Neural progenitor cell (in vitro differentiated cells): ENCODE measurements at regions not wholly inside any gene's neighbourhood (a gene's known extent, or its start where the extent isn't known, plus 50 kb on each side); places are given as distances from the start of the nearest gene placed in this dataset.

ENCODE experiments used
- EZH2 ChIP-seq: fragments of 200-600 bp; sonication (generic); IDR thresholded peaks from 2 replicates; pipeline ENCODE4 v1.6.1; 2017; ENCODE audit warnings: antibody characterized with exemption, mild to moderate bottlenecking, moderate library complexity
- EZH2phosphoT487 ChIP-seq: fragments of 200-600 bp; sonication (generic); IDR thresholded peaks from 2 replicates; pipeline ENCODE4 v1.6.1; 2017; ENCODE audit warnings: antibody characterized with exemption
- TF ChIP-seq, protein P1 (sequence below): fragments of 200-600 bp; sonication (generic); IDR thresholded peaks from 2 replicates; pipeline ENCODE4 v1.5.1; 2017; ENCODE audit warnings: antibody characterized with exemption, mild to moderate bottlenecking

DNA sequence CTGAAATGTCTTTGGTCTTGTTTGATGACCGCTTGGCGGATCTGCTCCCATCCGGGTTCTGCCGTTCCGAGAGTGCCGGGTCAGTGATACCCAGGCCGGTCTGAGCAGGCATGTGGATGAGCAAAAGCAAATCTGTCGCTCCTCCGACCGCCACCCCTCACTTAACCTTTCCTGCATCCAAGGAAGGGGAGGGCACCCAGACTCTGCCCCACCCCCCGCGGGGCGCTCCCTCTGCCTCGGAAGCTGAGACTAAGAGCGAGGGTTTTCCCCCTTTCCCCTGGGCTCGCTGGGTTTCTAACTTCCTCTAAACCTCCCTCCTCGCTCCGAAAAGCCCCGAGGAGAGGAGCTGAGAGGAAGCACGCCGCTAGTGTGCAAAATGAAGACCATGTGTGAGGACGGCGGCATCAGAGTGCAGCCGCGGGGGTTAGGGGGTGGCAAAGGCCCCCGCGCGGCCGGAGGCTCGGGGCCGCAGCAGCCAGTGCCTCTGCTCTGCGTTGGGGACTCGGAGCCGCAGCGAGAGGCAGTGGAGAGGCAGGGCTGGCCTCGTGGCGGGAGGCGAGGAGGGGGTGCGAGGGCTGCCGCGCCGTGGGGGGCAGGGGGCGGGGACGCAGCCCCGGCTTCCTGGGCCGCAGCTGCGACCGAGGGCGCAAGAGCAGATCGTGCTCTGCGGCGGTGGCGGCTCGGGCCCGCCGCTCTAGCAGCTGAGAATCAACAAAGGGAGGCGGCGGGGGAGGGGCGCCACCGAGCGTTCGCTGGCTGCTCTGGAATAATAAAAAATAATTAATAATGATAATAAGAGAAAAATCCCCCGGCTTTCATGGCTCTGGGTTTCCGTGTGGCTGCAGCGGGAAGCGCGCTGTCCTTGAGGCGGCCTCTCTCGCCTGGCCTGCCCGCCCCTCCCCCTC is 55.8 kb upstream of the BCOR start:
- TF ChIP-seq, protein P1, sequence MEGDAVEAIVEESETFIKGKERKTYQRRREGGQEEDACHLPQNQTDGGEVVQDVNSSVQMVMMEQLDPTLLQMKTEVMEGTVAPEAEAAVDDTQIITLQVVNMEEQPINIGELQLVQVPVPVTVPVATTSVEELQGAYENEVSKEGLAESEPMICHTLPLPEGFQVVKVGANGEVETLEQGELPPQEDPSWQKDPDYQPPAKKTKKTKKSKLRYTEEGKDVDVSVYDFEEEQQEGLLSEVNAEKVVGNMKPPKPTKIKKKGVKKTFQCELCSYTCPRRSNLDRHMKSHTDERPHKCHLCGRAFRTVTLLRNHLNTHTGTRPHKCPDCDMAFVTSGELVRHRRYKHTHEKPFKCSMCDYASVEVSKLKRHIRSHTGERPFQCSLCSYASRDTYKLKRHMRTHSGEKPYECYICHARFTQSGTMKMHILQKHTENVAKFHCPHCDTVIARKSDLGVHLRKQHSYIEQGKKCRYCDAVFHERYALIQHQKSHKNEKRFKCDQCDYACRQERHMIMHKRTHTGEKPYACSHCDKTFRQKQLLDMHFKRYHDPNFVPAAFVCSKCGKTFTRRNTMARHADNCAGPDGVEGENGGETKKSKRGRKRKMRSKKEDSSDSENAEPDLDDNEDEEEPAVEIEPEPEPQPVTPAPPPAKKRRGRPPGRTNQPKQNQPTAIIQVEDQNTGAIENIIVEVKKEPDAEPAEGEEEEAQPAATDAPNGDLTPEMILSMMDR: peak; percentile 6
- TF ChIP-seq EZH2: no peak
- TF ChIP-seq EZH2phosphoT487: no peak
